ENCODE measurements at regions not wholly inside any gene's neighbourhood (a gene's known extent, or its start where the extent isn't known, plus 50 kb on each side); places are given as distances from the start of the nearest gene placed in this dataset.

- no peak overlapping the region for H3K4me2 ChIP-seq (ENCODE audit: low read length)
- H4K20me1 ChIP-seq (ENCODE audit: insufficient read depth), result no peaks in the 10 kb centered on the region
- H2AFZ ChIP-seq (ENCODE audit: low read depth, low read length), result no peak overlapping the region
- no peaks in the 10 kb centered on the region for H3K36me3 ChIP-seq (ENCODE audit: insufficient read depth, low read length)
- no peaks in the 10 kb centered on the region for H3K9me2 ChIP-seq (ENCODE audit: insufficient read depth, low read length)
- no peak overlapping the region for H3K4me3 ChIP-seq (ENCODE audit: low read length)
- H3K27ac ChIP-seq (ENCODE audit: low read length), result no peak overlapping the region
- no peaks in the 10 kb centered on the region for H3K27me3 ChIP-seq (ENCODE audit: insufficient read depth, low read depth, low read length)
- H3K9ac ChIP-seq (ENCODE audit: low read length), result no peak overlapping the region
- no peaks in the 10 kb centered on the region for H3K79me2 ChIP-seq (replicated peaks; ENCODE audit: insufficient read depth, low read length)
- H3K9me3 ChIP-seq (ENCODE audit: low read length), result peaks cover 3% of the 10 kb centered on the region
- no peaks in the 10 kb centered on the region for H3F3A ChIP-seq (ENCODE audit: insufficient read depth, low read length, poor library complexity, severe bottlenecking)
- TF ChIP-seq CTCF (IDR thresholded peaks at IDR 0.05; ENCODE audit: poor library complexity, severe bottlenecking) (no peak), EZH2 (IDR thresholded peaks at IDR 0.05; ENCODE audit: borderline replicate concordance, insufficient read depth, low read length, poor library complexity, severe bottlenecking) (no peak), MXI1 (conservative IDR thresholded peaks at IDR 0.05; ENCODE audit: poor library complexity, severe bottlenecking) (no peak)
Observed at GRCh38 chr4:38535717-38536116, 128.3 kb upstream of the KLF3 start.

- H3K4me3 ChIP-seq (ENCODE audit: low read length), result no peak overlapping the region
- H3K9me2 ChIP-seq (ENCODE audit: insufficient read depth, low read length), result no peaks in the 10 kb centered on the region
- H3K27ac ChIP-seq (ENCODE audit: low read length), result no peak overlapping the region
- H3F3A ChIP-seq (ENCODE audit: insufficient read depth, low read length, poor library complexity, severe bottlenecking), result no peaks in the 10 kb centered on the region
- H2AFZ ChIP-seq (ENCODE audit: low read depth, low read length), result no peak overlapping the region
- H3K79me2 ChIP-seq (replicated peaks; ENCODE audit: insufficient read depth, low read length), result no peaks in the 10 kb centered on the region
- H3K27me3 ChIP-seq (ENCODE audit: insufficient read depth, low read depth, low read length), result no peaks in the 10 kb centered on the region
- no peak overlapping the region for H3K9ac ChIP-seq (ENCODE audit: low read length)
- H4K20me1 ChIP-seq (ENCODE audit: insufficient read depth), result no peaks in the 10 kb centered on the region
- H3K4me2 ChIP-seq (ENCODE audit: low read length), result no peak overlapping the region
- no peak for TF ChIP-seq REST (IDR thresholded peaks at IDR 0.05; ENCODE audit: borderline replicate concordance)
- no peak for TF ChIP-seq EP300 (conservative IDR thresholded peaks at IDR 0.05; ENCODE audit: poor library complexity, severe bottlenecking)
- TF ChIP-seq EZH2 (IDR thresholded peaks at IDR 0.05; ENCODE audit: borderline replicate concordance, insufficient read depth, low read length, poor library complexity, severe bottlenecking), result no peak
- TF ChIP-seq RAD21 (conservative IDR thresholded peaks at IDR 0.05), result no peak
- no peak for TF ChIP-seq CTCF (IDR thresholded peaks at IDR 0.05; ENCODE audit: poor library complexity, severe bottlenecking)
- TF ChIP-seq MXI1 (conservative IDR thresholded peaks at IDR 0.05; ENCODE audit: poor library complexity, severe bottlenecking), result no peak
- TF ChIP-seq TAF1 (IDR thresholded peaks at IDR 0.05; ENCODE audit: low read depth), result no peak
- TF ChIP-seq SMC3 (conservative IDR thresholded peaks at IDR 0.05; ENCODE audit: poor library complexity), result no peak
- no peak for TF ChIP-seq POLR2AphosphoS5 (IDR thresholded peaks at IDR 0.05)
- no peaks in the 10 kb centered on the region for H3K36me3 ChIP-seq (ENCODE audit: insufficient read depth, low read length)
- peaks cover 3% of the 10 kb centered on the region for H3K9me3 ChIP-seq (ENCODE audit: low read length)
Observed at GRCh38 chr4:38536716-38537115, 127.3 kb upstream of the KLF3 start.
